Keratinocyte (primary cell): ENCODE measurements at regions not wholly inside any gene's neighbourhood (a gene's known extent, or its start where the extent isn't known, plus 50 kb on each side); places are given as distances from the start of the nearest gene placed in this dataset.

Source experiments
- DNase-seq: peaks from one replicate; pipeline ENCODE4 v3.0.0-alpha.2; 2011; ENCODE audit warnings: low read depth, missing footprints, low spot score
- FAIRE-seq: peaks from 2 replicates; lab custom pipeline; 2011; peaks lifted over from hg19 to GRCh38; lab: Jason Lieb, UNC
- H2AFZ ChIP-seq: 2 replicates; pipeline ENCODE4 v1.6.0; 2012; ENCODE audit warnings: low read length, control low read depth, inconsistent platforms; ENCODE audit not compliant: control insufficient read depth
- H3K27ac ChIP-seq: 2 replicates; pipeline ENCODE4 v1.5.1; 2011; ENCODE audit warnings: low read length; ENCODE audit not compliant: control insufficient read depth, insufficient read depth
- H3K27me3 ChIP-seq: 3 replicates; pipeline ENCODE4 v1.6.0; 2011; ENCODE audit warnings: low read length; ENCODE audit not compliant: control insufficient read depth, insufficient read depth; ENCODE audit errors: extremely low read depth
- H3K36me3 ChIP-seq, 2 experiments: 2 replicates in 1 of 2; 3 replicates in 1 of 2; pipeline ENCODE4 v1.5.1; 2011; ENCODE audit warnings: low read length in 2 of 2, mild to moderate bottlenecking in 1 of 2; ENCODE audit not compliant: control insufficient read depth in 2 of 2, insufficient read depth in 2 of 2; ENCODE audit errors: extremely low read depth in 1 of 2
- H3K4me1 ChIP-seq: 3 replicates; pipeline ENCODE4 v1.5.1; 2011; ENCODE audit warnings: low read length; ENCODE audit not compliant: control insufficient read depth, insufficient read depth; ENCODE audit errors: extremely low read depth
- H3K4me2 ChIP-seq: 3 replicates; pipeline ENCODE4 v1.6.0; 2011; ENCODE audit warnings: low read depth, low read length; ENCODE audit not compliant: control insufficient read depth, insufficient read depth; ENCODE audit errors: extremely low read depth
- H3K4me3 ChIP-seq, 3 experiments: fragments of 200-600 bp in 1 of 3; sonication (generic) in 1 of 3; 2 replicates in 2 of 3; 3 replicates in 1 of 3; pipeline ENCODE4 v1.5.1; 2011 to 2016; ENCODE audit warnings: low read length in 3 of 3, mild to moderate bottlenecking in 3 of 3, control low read depth in 2 of 3, inconsistent platforms in 1 of 3, low read depth in 1 of 3, mixed read lengths in 1 of 3, mixed run types in 1 of 3, moderate library complexity in 1 of 3; ENCODE audit not compliant: control insufficient read depth in 2 of 3, insufficient read depth in 2 of 3; ENCODE audit errors: extremely low read depth in 1 of 3
- H3K79me2 ChIP-seq: 2 replicates; pipeline ENCODE4 v1.6.0; 2012; ENCODE audit warnings: low read length; ENCODE audit not compliant: control insufficient read depth, insufficient read depth
- H3K9ac ChIP-seq: 3 replicates; pipeline ENCODE4 v1.6.0; 2011; ENCODE audit warnings: low read length; ENCODE audit not compliant: control insufficient read depth, insufficient read depth; ENCODE audit errors: extremely low read depth
- H3K9me1 ChIP-seq: 3 replicates; pipeline ENCODE4 v1.6.0; 2011; ENCODE audit warnings: low read length; ENCODE audit not compliant: control insufficient read depth, insufficient read depth; ENCODE audit errors: extremely low read depth
- H3K9me3 ChIP-seq: 2 replicates; pipeline ENCODE4 v1.5.1; 2012; ENCODE audit warnings: low read depth, low read length; ENCODE audit not compliant: control insufficient read depth
- H4K20me1 ChIP-seq: 3 replicates; pipeline ENCODE4 v1.6.0; 2011; ENCODE audit warnings: low read length; ENCODE audit not compliant: control insufficient read depth, insufficient read depth; ENCODE audit errors: extremely low read depth
- CTCF ChIP-seq, 3 experiments: IDR thresholded peaks in 1 of 3; conservative IDR thresholded peaks in 1 of 3; optimal IDR thresholded peaks in 1 of 3; 2 replicates in 2 of 3; 3 replicates in 1 of 3; pipeline versions ENCODE3 to v1.5.1; 2011; ENCODE audit warnings: low read length in 3 of 3, mild to moderate bottlenecking in 3 of 3, moderate library complexity in 2 of 3, control low read depth in 1 of 3, inconsistent platforms in 1 of 3; ENCODE audit not compliant: insufficient read depth in 2 of 3; ENCODE audit errors: extremely low read depth in 1 of 3
- EZH2 ChIP-seq: IDR thresholded peaks from one replicate; pipeline ENCODE4 v1.6.1; 2012; ENCODE audit warnings: inconsistent platforms, mild to moderate bottlenecking, low read length, moderate library complexity
- dilution Hi-C: fragments of 300-500 bp; cut with MboI; formaldehyde crosslinking; loops from one replicate; pipeline ENCODE4 v1.7.0; 2020; ENCODE audit warnings: low sequenced_read_pairs; ENCODE audit not compliant: extremely low pct_ligation_motif_present

GRCh38 chr1:244239261-244239770 lies 188.2 kb downstream of the ZBTB18 start:
- DNase-seq: peak; percentile 40

GRCh38 chr1:244241438-244241837 lies 190.4 kb downstream of the ZBTB18 start:
- Histone ChIP-seq H3K9me3 (no peaks in the 10 kb centered on the region), H3K36me3 (no peaks in the 10 kb centered on the region), H4K20me1 (no peaks in the 10 kb centered on the region), H3K27me3 (no peaks in the 10 kb centered on the region), H3K9ac (no peak overlapping the region), H3K9me1 (no peaks in the 10 kb centered on the region), H3K4me2 (no peak overlapping the region), H3K4me3 (no peak overlapping the region), H3K79me2 (no peaks in the 10 kb centered on the region), H2AFZ (no peak overlapping the region), H3K27ac (no peak overlapping the region), H3K4me1 (peaks cover 10% of the 10 kb centered on the region)
- dilution Hi-C loops: no loop called here
- DNase-seq (no peak), FAIRE-seq (no peak)
- no peak for TF ChIP-seq CTCF (optimal IDR thresholded peaks at IDR 0.05 in 1 of 3, IDR thresholded peaks at IDR 0.05 in 1 of 3, conservative IDR thresholded peaks at IDR 0.05 in 1 of 3; ENCODE audit: extremely low read depth in 1 of 3, insufficient read depth in 2 of 3, low read length in 3 of 3)
- TF ChIP-seq EZH2: no peak

More at GRCh38 chr1:244239261-244239770, 188.2 kb downstream of the ZBTB18 start:
- Histone ChIP-seq H3K4me1 (peaks cover 16% of the 10 kb centered on the region), H2AFZ (peak overlapping the region; percentile 51), H3K27me3 (no peaks in the 10 kb centered on the region), H3K4me2 (peak overlapping the region; percentile 2), H3K36me3 (no peaks in the 10 kb centered on the region), H3K27ac (no peak overlapping the region), H3K79me2 (no peaks in the 10 kb centered on the region), H3K9me1 (no peaks in the 10 kb centered on the region), H3K4me3 (no peak overlapping the region), H4K20me1 (no peaks in the 10 kb centered on the region), H3K9ac (no peak overlapping the region), H3K9me3 (no peaks in the 10 kb centered on the region)
- peak; percentile 66 for FAIRE-seq
- dilution Hi-C loops: no loop called here
- TF ChIP-seq CTCF (optimal IDR thresholded peaks at IDR 0.05 in 1 of 3, IDR thresholded peaks at IDR 0.05 in 1 of 3, conservative IDR thresholded peaks at IDR 0.05 in 1 of 3; ENCODE audit: extremely low read depth in 1 of 3, insufficient read depth in 2 of 3, low read length in 3 of 3): no peak
